GM21529 (cell line): ENCODE measurements at regions not wholly inside any gene's neighbourhood (a gene's known extent, or its start where the extent isn't known, plus 50 kb on each side); places are given as distances from the start of the nearest gene placed in this dataset.
"Not testable (repeated sequence)": the region's sequence is repeated elsewhere in the genome, so short reads cannot be mapped to it uniquely, and the experiment has no call there.

ENCODE experiments used
- ATAC-seq: cut with Tn5 transposase; IDR thresholded peaks from one replicate; pipeline ENCODE4 v1.9.1; 2021; ENCODE audit not compliant: unreplicated experiment

DNA sequence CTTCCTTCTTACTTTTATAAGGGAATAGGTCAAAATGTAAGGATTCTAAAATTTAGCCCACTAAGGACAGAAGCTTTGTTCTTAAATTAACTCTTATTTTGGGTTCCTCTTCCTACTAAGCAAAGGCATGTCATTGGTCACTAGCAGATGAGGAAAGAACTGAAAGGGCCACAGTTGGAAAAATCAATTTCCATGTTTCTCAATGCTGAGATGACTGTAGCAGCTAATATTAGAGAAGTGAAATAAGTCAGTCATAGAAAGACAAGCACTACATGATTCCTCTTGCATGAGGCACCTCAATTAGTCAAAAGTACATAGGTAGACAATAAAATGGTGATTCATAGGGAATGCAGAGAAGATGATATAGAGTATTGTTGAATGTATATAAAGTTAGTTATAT, 353.7 kb downstream of the RSL24D1 start:
- no peak for ATAC-seq

- no peak for ATAC-seq
Observed at GRCh38 chr15:54841701-54842305, 354.9 kb downstream of the RSL24D1 start.

- no peak for ATAC-seq
Observed at GRCh38 chr15:54840621-54841398, 355.9 kb downstream of the RSL24D1 start.

GRCh38 chr15:54839379-54839778, 357.4 kb downstream of the RSL24D1 start:
- ATAC-seq: no peak

DNA sequence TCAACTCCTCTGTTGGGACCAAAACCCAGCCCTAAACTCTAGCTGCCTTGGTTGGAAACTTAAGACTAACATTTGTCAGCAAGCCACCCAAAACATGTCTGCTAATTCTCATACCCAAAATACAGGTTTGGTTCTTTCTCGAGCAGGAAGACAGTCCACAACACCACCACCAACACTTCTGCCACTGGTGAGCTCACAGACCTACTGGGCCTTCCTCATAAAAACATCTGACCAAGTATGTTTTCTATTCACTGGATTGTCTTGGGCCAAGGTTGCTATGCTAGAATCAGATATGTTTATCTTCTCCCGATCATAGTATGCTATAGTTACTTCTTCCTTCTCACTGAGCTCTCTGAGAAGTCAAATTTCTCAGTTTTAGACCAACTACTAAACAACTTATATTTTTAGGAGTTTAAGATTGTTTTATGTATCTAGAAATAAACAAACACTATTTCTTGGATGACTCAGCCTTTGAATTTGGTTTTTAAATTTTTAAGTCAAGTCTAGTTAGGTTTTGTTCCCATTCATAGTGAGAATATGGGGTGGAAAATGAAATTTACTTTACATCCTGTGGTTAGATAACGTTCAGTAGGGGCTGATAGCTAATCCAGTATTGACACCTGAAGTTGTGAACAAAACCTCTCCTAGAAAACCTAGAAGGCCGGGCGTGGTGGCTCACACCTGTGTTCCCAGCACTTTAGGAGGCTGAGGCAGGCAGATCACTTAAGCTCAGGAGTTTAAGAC, 360.5 kb downstream of the RSL24D1 start:
- no peak for ATAC-seq

- no peak for ATAC-seq
Observed at GRCh38 chr15:54829821-54830220, 366.9 kb downstream of the RSL24D1 start.

DNA sequence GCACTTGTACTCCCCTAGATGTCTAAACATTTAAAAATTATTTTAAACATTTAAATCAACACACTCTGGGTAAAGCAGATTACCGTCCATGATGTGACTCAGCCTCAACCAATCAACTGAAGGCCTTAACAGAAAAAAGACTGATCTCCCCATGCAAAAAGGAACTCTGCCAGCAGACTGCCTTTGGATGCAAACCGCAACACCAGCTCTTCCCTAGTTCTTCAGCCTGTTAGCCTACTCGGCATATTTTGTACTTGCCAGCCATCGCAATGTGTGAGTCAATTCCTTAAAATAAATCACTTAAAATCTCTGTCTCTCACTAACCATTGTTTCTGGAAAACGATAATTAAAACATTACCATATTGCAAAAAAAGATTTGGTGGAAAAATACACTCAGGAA, 375.9 kb downstream of the RSL24D1 start:
- no peak for ATAC-seq

- no peak for ATAC-seq
Observed at GRCh38 chr15:54820098-54820497, 376.6 kb downstream of the RSL24D1 start.

DNA sequence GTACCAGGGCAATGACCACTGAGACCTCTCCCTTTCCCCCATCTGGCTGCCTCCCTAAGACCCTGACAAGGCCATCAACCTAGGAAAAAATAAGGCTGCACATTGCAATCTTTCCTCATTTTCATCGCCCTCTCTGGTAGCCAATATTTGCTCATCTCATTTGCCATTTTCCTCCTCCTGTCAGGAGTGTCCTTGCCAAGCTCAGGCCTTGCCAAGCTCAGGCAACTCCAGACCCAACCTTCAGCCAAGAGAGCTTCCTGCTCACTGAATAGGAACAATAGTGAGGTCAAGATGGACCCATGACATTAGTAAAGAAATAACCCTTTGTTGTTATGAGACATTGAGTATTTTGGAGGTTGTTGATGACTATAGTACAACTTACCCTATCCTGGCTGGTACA, 380.3 kb downstream of the RSL24D1 start:
- no peak for ATAC-seq

DNA sequence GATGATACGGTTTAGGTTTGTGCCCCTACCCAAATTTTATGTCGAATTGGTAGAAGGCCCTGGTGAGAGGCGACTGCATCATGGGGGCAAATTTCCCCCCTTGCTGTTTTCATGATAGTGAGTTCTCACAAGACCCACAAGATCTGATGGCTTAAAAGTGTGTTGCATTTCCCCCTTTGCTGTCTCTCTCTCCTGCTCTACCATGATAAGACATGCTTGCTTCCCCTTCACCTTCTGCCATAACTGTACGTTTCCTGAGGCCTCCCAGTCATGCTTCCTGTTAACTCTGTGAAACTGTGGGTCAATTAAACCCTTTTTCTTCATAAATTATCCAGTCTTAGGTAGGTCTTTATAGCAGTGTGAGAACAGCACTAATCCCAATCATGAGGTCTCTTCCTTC, 381.2 kb downstream of the RSL24D1 start:
- ATAC-seq: no peak

GRCh38 chr15:54812383-54812782, 384.4 kb downstream of the RSL24D1 start:
- no peak for ATAC-seq

DNA sequence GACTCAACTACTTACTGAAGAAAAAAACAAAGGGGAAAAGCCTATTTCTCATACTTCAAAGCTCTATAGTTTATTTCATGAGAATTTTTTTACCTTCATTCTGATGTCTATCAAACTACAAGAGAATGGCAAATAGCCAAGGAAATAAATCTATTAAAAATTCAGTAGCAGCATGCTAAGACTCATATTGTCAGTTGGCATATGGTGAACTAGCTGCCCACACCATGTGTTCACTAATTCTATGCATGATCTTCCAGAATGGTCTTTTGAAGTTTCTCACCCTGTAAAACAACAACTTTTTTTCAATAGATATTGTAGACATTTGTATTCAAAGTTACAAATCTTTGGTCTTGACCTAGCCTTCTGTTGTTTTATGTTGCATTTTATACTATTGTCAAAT, 386.2 kb downstream of the RSL24D1 start:
- ATAC-seq: no peak

DNA sequence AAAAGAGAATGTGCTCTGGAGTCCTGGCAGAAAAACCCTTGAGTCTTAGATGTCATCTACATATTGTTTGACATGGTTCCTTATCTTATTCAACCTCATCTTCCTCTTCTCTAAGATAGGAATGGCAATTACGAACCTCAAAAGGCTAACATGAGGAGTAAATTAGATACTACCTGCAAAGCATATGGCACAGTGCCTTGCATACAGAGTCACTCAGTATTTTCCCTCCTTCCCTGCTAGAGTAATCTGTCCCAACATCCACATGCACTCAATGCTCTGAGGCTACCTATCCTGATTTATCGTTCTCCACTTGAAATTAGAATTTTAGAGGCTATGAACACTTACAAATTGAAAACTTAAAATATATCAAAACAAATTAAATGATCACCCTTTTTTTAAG, 386.7 kb downstream of the RSL24D1 start:
- no peak for ATAC-seq

GRCh38 chr15:54808321-54808720, 388.4 kb downstream of the RSL24D1 start:
- ATAC-seq: no peak

GRCh38 chr15:54803987-54804386, 392.8 kb downstream of the RSL24D1 start:
- no peak for ATAC-seq

GRCh38 chr15:54803134-54803808, 393.5 kb downstream of the RSL24D1 start:
- peak; percentile 57 for ATAC-seq

GRCh38 chr15:54792526-54792925, 404.2 kb downstream of the RSL24D1 start:
- ATAC-seq: no peak

DNA sequence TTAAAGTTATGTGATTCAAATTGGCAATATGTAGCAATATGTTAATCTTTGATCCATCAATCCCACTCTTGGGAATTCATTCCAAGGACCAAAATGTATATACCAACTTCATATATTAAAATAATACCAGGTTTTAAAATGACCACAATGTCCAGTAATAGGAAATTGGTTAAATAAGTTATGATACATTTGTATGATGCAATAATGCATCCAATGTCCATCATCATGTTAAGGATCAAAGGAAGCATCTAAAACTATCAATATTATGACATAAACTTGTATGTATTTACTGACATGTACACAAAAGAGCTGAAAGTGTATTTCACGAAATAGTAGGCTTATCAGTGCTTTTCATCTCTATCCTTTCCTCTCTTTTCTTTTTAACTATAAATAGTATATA, 406.0 kb downstream of the RSL24D1 start:
- no peak for ATAC-seq

DNA sequence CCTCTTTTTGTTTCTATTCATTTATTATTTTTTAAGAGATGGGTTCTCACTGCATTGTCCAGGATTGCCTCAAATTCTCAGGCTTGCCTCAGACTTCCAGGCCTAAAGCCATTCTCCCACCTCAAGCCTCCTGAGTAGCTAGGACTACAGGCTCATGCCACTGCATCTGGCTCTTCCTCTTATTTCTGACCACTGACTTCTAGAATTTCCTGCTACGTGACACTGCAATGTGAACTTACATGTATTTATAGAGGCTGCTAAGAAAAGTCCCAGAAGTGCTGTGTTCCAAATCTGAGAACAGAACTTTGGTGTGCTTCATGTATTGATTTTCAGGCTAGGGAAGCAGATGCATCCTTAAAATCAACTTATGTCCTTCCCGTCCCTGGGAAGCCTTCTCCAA, 407.4 kb downstream of the RSL24D1 start:
- ATAC-seq: no peak

DNA sequence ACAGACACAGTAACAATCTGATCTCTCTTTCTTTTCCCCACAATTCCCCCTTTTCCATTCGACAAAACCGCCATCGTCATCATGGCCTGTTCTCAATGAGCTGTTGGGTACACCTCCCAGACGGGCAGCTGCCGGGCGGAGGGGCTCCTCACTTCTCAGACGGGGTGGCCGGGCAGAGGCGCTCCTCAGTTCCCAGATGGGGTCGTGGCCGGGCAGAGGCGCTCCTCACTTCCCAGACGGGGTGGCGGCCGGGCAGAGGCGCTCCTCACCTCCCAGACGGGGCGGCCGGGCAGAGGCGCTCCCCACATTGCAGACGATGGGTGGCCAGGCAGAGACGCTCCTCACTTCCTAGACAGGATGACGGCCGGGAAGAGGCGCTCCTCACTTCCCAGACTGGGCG, 415.5 kb downstream of the RSL24D1 start:
- ATAC-seq: not testable (repeated sequence)

GRCh38 chr15:54779271-54779670, 417.5 kb downstream of the RSL24D1 start:
- no peak for ATAC-seq

DNA sequence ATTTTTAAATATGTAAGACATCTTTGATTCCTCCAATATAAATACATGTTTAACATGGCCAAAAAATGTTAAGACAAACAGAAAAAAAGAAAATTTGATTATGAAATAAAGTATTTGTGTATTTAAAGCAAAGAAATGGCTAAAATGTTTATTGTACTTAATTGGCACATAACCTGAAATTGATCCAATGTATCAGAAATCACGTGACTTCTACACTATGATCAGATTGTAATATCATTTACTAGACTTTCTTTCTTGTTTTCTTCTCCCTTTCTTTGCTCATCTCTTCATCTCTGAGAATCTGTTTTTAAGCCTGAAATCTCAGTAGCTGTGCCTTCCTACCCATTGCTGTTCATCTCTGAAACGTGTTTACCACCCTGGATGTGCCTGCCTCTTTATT, 420.3 kb downstream of the RSL24D1 start:
- ATAC-seq: no peak
